HG02610 (cell line): ENCODE measurements at regions not wholly inside any gene's neighbourhood (a gene's known extent, or its start where the extent isn't known, plus 50 kb on each side); places are given as distances from the start of the nearest gene placed in this dataset.
A peak's percentile ranks its signal among the peaks of the same experiment; 100 is the strongest.
"Not testable (repeated sequence)": the region's sequence is repeated elsewhere in the genome, so short reads cannot be mapped to it uniquely, and the experiment has no call there.

Experiments
- ATAC-seq: cut with Tn5 transposase; IDR thresholded peaks from one replicate; pipeline ENCODE4 v1.9.1; 2021; ENCODE audit warnings: mild to moderate bottlenecking, moderate library complexity; ENCODE audit not compliant: unreplicated experiment

- ATAC-seq = peak; percentile 75
These were observed 132.2 kb downstream of the GPX5 start for GRCh38 chr6:28657769-28658465.

GRCh38 chr6:28658475-28659249 is 133.0 kb downstream of the GPX5 start:
- ATAC-seq = no peak

GRCh38 chr6:28659250-28659566 is 133.5 kb downstream of the GPX5 start:
- no peak for ATAC-seq

- ATAC-seq = no peak
These were observed 135.5 kb downstream of the GPX5 start for GRCh38 chr6:28661097-28661713.

- ATAC-seq = no peak
These were observed 139.3 kb downstream of the GPX5 start for GRCh38 chr6:28664870-28665396.

- no peak for ATAC-seq
These were observed 147.7 kb downstream of the GPX5 start for GRCh38 chr6:28673417-28673786.

GRCh38 chr6:28673787-28674671 is 148.3 kb downstream of the GPX5 start:
- ATAC-seq = no peak

- no peak for ATAC-seq
These were observed 149.9 kb downstream of the GPX5 start for GRCh38 chr6:28675600-28675999.

GRCh38 chr6:28682542-28682941 is 156.9 kb downstream of the GPX5 start:
- ATAC-seq = no peak

GRCh38 chr6:28682956-28683685 is 157.4 kb downstream of the GPX5 start:
- ATAC-seq = not testable (repeated sequence)

GRCh38 chr6:28683945-28684538 is 158.4 kb downstream of the GPX5 start:
- no peak for ATAC-seq

- ATAC-seq = not testable (repeated sequence)
These were observed 160.3 kb downstream of the GPX5 start for GRCh38 chr6:28685960-28686359.

- not testable (repeated sequence) for ATAC-seq
These were observed 160.9 kb downstream of the GPX5 start for GRCh38 chr6:28686446-28687027.

- ATAC-seq = not testable (repeated sequence)
These were observed 161.8 kb downstream of the GPX5 start for GRCh38 chr6:28687309-28687981.

GRCh38 chr6:28691991-28692390 is 166.3 kb downstream of the GPX5 start:
- not testable (repeated sequence) for ATAC-seq

- ATAC-seq = no peak
These were observed 167.5 kb downstream of the GPX5 start for GRCh38 chr6:28693033-28693750.

- no peak for ATAC-seq
These were observed 168.2 kb downstream of the GPX5 start for GRCh38 chr6:28693751-28694443.

GRCh38 chr6:28695715-28696114 is 170.0 kb downstream of the GPX5 start:
- no peak for ATAC-seq
